Epithelial cell of esophagus (primary cell): ENCODE measurements at regions not wholly inside any gene's neighbourhood (a gene's known extent, or its start where the extent isn't known, plus 50 kb on each side); places are given as distances from the start of the nearest gene placed in this dataset.
A peak's percentile ranks its signal among the peaks of the same experiment; 100 is the strongest.

Experiments used
- DNase-seq: peaks from one replicate; pipeline ENCODE4 v3.0.0; 2010; ENCODE audit warnings: low read depth
- H3K4me3 ChIP-seq: 2 replicates; pipeline ENCODE4 v1.5.1; 2011; ENCODE audit warnings: mild to moderate bottlenecking, low read length, control low read depth
- CTCF ChIP-seq: IDR thresholded peaks from 2 replicates; pipeline ENCODE4 v1.5.1; 2011; ENCODE audit warnings: low read depth, mild to moderate bottlenecking, low read length, control low read depth, inconsistent platforms; ENCODE audit not compliant: insufficient read depth; ENCODE audit errors: missing control alignments

DNA sequence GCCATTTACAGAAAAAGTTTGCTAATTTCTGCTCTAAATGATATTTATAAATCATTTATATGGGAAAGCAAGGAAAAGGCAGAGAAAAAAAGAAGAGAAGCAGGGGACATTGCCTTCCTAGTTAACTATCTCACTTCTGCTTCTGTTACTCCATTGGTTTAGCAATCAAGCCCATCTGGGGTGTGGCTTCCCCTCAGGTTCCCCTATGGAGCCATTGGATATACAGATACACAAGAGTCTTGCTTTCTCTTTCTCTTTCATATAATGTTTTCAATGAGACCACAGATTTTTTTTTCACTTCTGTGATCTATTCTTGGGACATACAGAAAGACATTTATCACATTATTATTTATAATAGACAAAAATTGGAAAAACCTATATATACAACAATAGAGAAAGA, 105.6 kb upstream of the TOM1L1 start:
- no peak overlapping the region for H3K4me3 ChIP-seq
- DNase-seq = no peak
- TF ChIP-seq CTCF = no peak

DNA sequence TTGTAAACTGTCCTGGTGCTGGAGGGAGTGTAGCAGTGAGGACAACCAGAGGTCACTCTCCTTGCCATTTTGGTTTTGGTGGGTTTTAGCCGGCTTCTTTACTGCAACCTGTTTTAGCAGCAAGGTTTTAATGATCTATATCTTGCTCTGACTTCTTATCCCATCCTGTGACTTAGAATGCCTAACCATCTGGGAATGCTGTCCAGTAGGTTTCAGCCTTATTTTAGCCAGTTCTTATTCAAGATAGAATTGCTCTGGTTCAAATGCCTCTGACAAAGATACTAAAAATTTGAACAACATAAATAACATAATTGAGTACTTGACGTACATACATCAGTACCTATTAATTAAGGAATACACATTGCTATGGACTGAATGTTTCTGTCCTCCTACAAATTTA, 93.3 kb upstream of the TOM1L1 start:
- TF ChIP-seq CTCF = no peak
- H3K4me3 ChIP-seq = no peak overlapping the region
- DNase-seq = no peak

- DNase-seq = peak; percentile 9
- no peak overlapping the region for H3K4me3 ChIP-seq
- TF ChIP-seq CTCF = no peak
Observed at GRCh38 chr17:54813896-54814295, 86.8 kb upstream of the TOM1L1 start.

DNA sequence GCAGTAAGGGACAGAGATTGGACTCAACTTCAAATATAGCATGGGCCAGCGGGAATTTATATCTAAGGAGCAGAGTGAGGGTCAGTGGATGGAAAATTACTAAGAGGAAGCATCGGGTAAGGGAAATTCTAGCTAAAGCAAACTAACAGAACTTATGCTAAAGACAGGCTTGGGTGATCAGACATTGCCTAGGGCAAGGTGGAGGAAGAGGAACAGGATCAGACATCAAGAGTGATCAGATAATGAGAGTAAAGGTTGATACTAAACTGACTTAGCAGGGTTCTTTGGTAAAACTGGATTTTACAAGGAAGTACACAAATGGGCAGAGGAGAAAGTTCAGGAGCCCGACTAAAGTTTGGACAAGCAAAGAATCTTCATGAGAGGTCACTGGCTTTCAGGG, 86.3 kb upstream of the TOM1L1 start:
- H3K4me3 ChIP-seq = no peak overlapping the region
- TF ChIP-seq CTCF = no peak
- DNase-seq = no peak

DNA sequence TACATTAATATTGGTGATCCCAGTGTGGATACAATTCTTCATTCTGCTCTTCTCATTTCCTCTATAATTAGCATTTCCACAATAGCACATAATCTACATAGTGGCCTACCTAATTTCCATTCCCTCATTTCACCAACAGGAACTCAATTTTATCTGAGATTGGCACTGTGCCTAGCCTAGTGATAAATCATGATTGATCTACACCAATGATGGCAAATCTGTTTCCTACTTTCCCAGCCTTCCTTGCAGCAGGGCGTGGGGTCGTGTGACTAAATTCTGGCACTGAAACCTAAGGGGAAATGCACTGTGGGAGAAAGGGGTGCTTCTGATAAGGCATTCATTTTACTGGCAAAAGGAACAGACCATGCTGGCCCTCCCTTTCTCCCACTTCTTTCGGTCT, 66.6 kb upstream of the TOM1L1 start:
- TF ChIP-seq CTCF = no peak
- no peak for DNase-seq
- no peak overlapping the region for H3K4me3 ChIP-seq

DNA sequence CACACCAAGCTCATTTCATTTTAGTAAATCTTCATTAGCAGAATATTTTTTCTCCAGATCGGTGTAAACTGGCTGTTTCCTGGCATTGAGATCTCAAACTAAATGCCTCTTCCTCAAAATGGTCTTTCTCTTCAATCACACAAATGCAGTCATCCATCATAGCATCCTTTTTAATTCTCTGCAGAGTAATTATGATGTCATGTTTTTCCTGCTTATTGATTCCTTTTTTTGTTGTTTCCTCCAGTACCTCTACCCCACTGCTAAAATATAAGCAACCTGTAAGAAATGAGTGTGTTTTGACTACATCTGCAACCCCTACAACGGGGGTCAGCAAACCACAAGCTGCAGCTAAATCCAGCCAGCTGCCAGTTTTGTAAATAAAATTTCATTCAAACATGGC, 65.6 kb upstream of the TOM1L1 start:
- no peak for DNase-seq
- no peak overlapping the region for H3K4me3 ChIP-seq
- TF ChIP-seq CTCF = no peak

- TF ChIP-seq CTCF = no peak
- no peak for DNase-seq
- no peak overlapping the region for H3K4me3 ChIP-seq
Observed at GRCh38 chr17:54836723-54837462, 63.8 kb upstream of the TOM1L1 start.
